ENCODE measurements at regions not wholly inside any gene's neighbourhood (a gene's known extent, or its start where the extent isn't known, plus 50 kb on each side); places are given as distances from the start of the nearest gene placed in this dataset.
"Not testable (repeated sequence)": the region's sequence is repeated elsewhere in the genome, so short reads cannot be mapped to it uniquely, and the experiment has no call there.

DNA sequence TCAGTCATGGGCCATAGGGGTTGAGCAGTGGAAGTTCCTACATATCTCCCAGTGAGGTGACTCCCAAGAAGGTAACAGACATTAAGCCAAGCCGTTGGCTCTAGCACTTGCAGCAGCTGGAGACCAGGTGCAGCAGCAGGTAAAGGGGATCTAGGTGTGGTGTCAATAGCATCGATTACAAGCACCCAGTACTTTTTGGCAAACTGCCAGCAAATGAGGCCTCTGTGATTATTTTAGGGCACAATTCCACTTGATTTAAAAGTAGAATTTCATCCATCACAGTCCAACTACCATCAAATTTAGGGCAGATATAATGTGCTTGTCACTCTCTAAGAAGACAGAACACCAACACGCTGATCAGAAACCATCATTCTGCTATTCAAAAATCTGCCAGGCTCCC, 224.1 kb upstream of the EGLN3 start:
- DNase-seq (ENCODE audit: low read depth): no peak

DNA sequence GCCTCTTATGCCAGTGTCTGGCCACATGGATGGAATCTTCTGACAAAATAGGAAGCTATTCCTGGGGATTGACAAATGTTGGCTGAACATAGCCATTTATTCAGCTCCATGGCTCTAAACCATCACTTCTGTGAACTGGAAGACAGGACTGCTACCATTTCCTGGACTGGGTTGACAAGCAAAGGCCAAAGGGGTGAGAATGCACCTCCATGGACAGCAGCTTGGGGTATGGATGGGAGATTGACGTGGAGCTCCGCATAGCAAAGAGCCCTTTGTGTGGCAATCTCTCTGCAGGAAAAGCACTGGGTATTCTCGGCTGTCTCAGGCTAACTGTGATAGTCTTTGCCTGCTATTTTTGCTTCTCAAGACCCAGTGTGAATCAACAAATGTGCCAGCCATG, 223.0 kb upstream of the EGLN3 start:
- no peak for DNase-seq (ENCODE audit: low read depth)

DNA sequence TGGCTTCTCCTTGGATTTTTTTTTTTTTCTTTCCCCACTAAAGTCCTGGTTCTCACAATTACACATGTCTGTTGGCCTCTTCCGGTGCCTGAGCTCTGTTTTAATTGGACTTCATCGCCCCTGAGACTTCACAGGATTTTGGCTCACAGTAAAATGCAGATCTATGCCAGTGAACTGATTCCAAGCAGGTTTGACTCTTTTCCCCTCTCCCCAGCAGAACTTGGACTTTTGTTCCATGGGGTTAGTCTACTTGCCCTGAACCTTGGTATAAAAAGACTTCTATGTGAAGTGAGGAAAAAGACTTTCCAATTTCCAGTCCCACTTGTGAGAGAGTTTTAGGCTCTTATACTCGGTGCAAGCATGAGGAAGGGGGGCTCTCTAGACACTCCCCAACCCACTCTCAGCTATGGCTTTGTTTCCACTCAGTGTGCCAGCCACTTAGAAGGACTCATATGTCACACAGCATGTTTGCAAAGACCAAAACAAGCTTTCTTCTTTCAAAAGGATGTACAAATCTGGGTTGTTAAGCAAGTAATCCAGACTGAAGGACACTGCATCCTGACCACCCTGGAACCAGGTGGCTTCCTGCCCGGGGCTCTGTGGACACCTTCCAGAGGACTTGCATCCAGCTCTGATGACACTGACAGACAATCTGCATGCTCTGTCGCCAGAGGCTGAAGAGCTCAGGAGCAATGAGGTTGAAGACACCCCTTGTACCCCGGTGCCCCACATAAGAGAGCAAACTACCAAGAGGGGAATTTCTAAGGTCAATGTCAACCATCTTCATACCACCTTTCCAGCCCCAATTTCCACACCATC, 221.9 kb upstream of the EGLN3 start:
- DNase-seq (ENCODE audit: low read depth): no peak

GRCh38 chr14:34172173-34172451, 221.2 kb upstream of the EGLN3 start:
- no peak for DNase-seq (ENCODE audit: low read depth)

DNA sequence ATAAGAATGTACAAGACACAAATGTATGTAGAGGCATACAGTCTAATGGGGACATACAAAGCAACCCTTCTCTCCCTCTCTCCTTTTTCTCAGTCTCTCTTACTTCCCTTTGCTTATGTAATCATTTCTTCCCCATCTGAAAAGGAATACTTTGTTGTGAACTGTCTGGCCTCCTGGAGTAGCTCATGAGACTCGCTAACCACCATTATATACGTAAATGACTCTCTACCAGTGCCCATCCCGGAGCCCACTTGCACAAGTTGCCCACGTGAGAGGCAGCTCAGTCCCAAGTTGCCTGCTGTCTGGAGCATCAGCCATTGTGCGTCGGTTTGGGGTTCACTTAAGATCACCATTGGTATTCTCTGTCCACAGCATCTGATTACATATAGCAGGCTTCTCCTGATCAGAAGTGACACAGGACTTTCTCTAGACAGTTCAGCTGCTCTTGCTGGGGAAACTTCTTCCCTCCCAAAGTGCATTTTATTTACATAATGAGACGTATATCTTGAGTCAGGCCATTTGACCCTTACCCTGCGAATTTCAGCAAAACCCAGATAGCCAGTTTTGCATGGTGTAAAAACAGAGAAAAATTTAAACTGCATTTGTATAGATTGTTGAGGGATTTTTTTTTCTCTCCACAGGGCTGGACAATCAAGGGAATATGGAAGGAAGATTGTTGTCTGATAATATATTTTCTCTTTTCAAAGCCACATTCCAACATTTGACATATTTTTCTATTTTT, 220.7 kb upstream of the EGLN3 start:
- DNase-seq (ENCODE audit: low read depth): no peak

DNA sequence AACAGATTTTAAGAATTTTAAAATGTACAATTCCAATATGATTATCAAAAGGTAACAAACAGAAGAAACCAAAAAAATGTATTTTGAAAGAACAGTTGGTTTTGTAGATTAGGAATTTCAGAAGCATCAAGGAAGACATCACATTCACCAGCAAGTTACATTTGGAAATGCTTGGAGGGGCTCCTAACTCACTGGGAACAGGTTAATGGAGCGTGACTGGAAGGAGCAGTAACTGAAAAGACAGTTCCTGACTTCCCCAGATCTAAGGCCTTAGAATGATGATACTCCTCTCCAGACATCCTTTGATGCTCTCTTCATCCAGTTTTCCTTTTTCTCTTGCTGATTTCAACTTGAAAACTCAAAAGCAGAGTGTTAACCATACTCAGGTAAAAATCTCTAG, 220.0 kb upstream of the EGLN3 start:
- no peak for DNase-seq (ENCODE audit: low read depth)

DNA sequence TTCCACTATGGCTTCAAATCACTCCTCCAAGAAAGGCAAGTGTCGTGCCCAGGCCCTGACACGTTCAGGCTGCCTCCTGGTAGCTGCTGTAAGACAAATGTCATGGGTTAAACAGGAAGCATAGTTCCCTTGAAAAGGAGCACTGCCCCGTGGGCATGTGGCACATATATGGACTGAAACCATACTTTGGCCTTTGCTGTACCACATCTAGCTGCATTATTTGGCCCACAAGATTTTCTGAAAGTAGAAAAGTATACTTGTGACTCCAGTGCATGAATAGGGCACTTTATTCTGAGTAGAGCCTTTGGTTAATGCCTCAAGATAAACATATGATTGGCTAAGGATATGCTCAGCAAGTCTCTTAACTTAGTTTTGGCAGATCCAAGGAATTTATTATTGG, 218.7 kb upstream of the EGLN3 start:
- no peak for DNase-seq (ENCODE audit: low read depth)

DNA sequence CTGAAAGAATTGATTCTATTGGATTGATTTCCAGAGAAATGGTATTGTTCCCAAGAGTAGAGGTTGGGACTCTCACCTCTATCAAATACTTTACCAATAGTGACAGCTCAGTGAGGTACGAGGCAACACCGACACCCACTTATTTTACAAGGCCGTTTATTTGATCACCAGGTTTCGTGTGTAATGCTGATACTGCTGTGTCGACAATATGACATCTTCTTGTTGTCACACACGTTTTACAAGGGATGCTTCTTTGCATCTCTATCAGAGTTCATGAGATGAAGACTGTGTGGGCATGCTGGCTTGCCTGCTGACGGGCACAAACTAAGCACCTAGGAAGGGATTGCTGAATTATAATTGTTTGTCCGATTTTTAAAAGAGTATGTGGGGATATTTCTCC, 217.8 kb upstream of the EGLN3 start:
- DNase-seq (ENCODE audit: low read depth): no peak

GRCh38 chr14:34165847-34166350, 215.0 kb upstream of the EGLN3 start:
- DNase-seq (ENCODE audit: low read depth): no peak

DNA sequence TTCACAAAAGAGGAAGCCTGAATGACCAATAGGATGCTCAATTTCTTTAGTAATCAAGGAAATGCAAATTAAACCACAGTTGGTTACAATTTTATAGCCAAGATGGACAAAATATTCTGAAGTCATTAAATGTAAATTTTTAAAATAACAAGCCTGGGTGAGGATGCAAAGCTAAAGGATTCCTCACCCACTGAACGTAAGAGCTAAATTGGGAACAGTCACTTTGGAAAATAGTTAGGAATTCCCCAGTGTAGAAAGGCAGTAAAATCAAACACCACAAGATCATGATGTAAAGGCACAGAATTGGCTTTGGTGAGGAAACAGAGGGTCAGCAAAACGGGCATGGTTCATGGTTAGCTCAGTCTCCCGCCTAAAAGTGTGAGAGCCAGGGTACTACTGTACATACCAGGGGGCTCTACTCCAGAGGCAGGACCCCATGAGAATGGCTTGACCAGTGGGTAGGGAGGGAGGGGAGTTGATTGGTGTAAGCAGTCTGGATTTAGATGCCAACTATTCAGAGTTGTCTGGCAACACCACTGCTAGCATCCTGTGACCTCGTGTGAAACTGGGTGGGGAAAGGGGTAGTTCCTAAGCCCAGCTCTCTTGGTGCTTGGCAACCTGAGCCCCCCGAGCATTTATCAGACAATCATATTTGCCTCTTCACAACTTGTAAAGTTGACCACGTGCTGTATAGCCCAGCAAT, 213.4 kb upstream of the EGLN3 start:
- no peak for DNase-seq (ENCODE audit: low read depth)

GRCh38 chr14:34161351-34162082, 210.6 kb upstream of the EGLN3 start:
- DNase-seq (ENCODE audit: low read depth): no peak

DNA sequence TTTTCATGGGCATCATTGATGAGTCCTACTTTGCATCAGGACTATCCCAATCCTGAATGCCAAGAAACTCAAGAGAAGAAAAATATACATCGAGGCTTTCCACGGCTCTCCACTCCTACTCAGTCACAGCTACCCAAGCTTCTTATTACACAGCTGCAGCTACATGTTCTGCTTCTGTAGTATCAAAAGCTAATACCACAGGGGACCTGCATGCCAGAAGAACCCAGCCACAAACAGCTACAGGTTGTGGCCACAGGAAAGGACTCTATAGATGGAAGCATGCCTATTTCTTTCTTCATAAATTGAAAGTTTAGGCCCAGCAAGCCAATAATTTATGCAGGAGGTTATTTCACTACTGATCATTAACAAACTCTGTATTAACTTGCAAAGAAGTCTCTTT, 209.7 kb upstream of the EGLN3 start:
- no peak for DNase-seq (ENCODE audit: low read depth)

GRCh38 chr14:34157651-34158050, 206.8 kb upstream of the EGLN3 start:
- DNase-seq (ENCODE audit: low read depth): no peak

DNA sequence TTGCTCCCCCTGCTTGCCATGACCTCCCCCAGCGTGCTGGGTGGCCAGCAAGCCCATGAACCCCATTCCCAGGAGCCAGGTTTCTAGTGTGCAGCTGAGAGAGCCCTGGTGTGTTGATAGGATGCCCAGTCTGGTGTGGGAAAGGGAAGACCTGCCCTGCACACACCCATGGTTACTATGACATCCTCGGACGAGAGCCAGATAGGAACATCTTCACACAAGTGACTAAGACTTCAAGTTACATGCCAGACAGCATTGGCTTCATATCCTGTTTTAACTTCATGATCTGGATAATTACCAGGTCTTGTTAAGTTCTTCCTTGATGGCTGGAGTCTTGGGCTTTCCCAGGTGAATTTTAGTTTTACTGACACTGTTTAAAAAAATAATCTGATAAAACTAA, 196.6 kb upstream of the EGLN3 start:
- DNase-seq (ENCODE audit: low read depth): no peak

- not testable (repeated sequence) for DNase-seq (ENCODE audit: low read depth)
These were observed 189.3 kb upstream of the EGLN3 start for GRCh38 chr14:34140127-34140526.

GRCh38 chr14:34139160-34140121, 188.6 kb upstream of the EGLN3 start:
- DNase-seq (ENCODE audit: low read depth): peak; percentile 14

- no peak for DNase-seq (ENCODE audit: low read depth)
These were observed 187.3 kb upstream of the EGLN3 start for GRCh38 chr14:34138175-34138574.

GRCh38 chr14:34137001-34137745, 186.3 kb upstream of the EGLN3 start:
- DNase-seq (ENCODE audit: low read depth): no peak

DNA sequence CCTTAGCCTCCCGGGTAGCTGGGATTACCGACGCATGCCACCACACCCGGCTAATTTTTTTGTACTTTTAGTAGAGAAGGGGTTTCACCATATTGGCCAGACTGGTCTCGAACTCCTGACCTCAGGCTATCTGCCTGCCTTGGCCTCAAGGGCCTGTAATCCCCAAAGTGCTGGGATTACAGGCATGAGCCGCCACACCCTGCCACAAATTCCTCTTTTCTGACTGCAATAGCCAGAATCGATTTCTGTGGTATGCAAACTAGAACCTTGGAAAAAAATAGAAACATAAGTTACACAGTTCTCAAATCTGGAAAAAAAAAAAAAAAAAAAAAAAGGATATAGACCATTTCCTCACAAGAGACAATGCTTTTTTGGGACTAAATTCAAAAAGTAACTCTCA, 184.6 kb upstream of the EGLN3 start:
- DNase-seq (ENCODE audit: low read depth): no peak

GRCh38 chr14:34134484-34134883, 183.6 kb upstream of the EGLN3 start:
- no peak for DNase-seq (ENCODE audit: low read depth)
